HepG2 (cell line): ENCODE measurements at regions not wholly inside any gene's neighbourhood (a gene's known extent, or its start where the extent isn't known, plus 50 kb on each side); places are given as distances from the start of the nearest gene placed in this dataset.

ENCODE experiments used
- BRCA1 ChIP-seq: sonication (generic); formaldehyde crosslinking; IDR thresholded peaks from 2 replicates; pipeline ENCODE4 v1.4.0; 2020; ENCODE audit warnings: missing genetic modification reagents
- CREBL2 ChIP-seq: sonication (generic); formaldehyde crosslinking; IDR thresholded peaks from 2 replicates; pipeline ENCODE4 v1.8.1; 2023; ENCODE audit warnings: missing genetic modification reagents, mild to moderate bottlenecking, borderline replicate concordance
- IKZF4 ChIP-seq: sonication (generic); formaldehyde crosslinking; IDR thresholded peaks from 2 replicates; pipeline ENCODE4 v1.5.1; 2020; ENCODE audit warnings: borderline replicate concordance, mild to moderate bottlenecking, low read depth, missing genetic modification reagents; ENCODE audit errors: not compliant biosample characterization
- MATR3 ChIP-seq: sonication (generic); formaldehyde crosslinking; IDR thresholded peaks from 2 replicates; pipeline ENCODE4 v1.4.0; 2020; ENCODE audit warnings: missing genetic modification reagents
- PAX8 ChIP-seq: sonication (generic); formaldehyde crosslinking; IDR thresholded peaks from 2 replicates; pipeline ENCODE4 v1.8.0; 2022; ENCODE audit warnings: mild to moderate bottlenecking, missing genetic modification reagents, borderline replicate concordance
- PLSCR1 ChIP-seq: sonication (generic); formaldehyde crosslinking; IDR thresholded peaks from 2 replicates; pipeline ENCODE4 v1.5.0; 2020; ENCODE audit warnings: missing genetic modification reagents, mild to moderate bottlenecking, borderline replicate concordance
- POGK ChIP-seq: sonication (generic); formaldehyde crosslinking; conservative IDR thresholded peaks from 2 replicates; pipeline ENCODE4 v1.8.0; 2022; ENCODE audit warnings: mild to moderate bottlenecking, moderate library complexity, missing genetic modification reagents
- PRMT3 ChIP-seq: sonication (generic); formaldehyde crosslinking; IDR thresholded peaks from 2 replicates; pipeline ENCODE4 v1.8.1; 2022; ENCODE audit warnings: low read depth, mild to moderate bottlenecking, moderate library complexity, missing genetic modification reagents, borderline replicate concordance
- USF2 ChIP-seq, 2 experiments: sonication (generic) in 1 of 2; formaldehyde crosslinking in 1 of 2; IDR thresholded peaks; 2 replicates each; pipeline versions ENCODE4 v1.5.1 to v1.6.1; 2011 to 2020; ENCODE audit warnings: borderline replicate concordance in 1 of 2, low read depth in 1 of 2, low read length in 1 of 2, mild to moderate bottlenecking in 1 of 2, missing genetic modification reagents in 1 of 2, moderate library complexity in 1 of 2
- ZNF253 ChIP-seq: sonication (generic); formaldehyde crosslinking; IDR thresholded peaks from 2 replicates; pipeline ENCODE4 v1.8.0; 2022; ENCODE audit warnings: mild to moderate bottlenecking, missing genetic modification reagents, borderline replicate concordance
- ZNF264 ChIP-seq: sonication (generic); formaldehyde crosslinking; IDR thresholded peaks from 2 replicates; pipeline ENCODE4 v1.4.0; 2020; ENCODE audit warnings: missing genetic modification reagents
- ZNF276 ChIP-seq: sonication (generic); formaldehyde crosslinking; IDR thresholded peaks from 2 replicates; pipeline ENCODE4 v1.4.0; 2020; ENCODE audit warnings: mild to moderate bottlenecking, low read depth, missing genetic modification reagents
- ZNF281 ChIP-seq: sonication (generic); formaldehyde crosslinking; IDR thresholded peaks from 2 replicates; pipeline ENCODE4 v1.4.0; 2020; ENCODE audit warnings: missing genetic modification reagents, borderline replicate concordance
- ZNF512 ChIP-seq: sonication (generic); formaldehyde crosslinking; IDR thresholded peaks from 2 replicates; pipeline ENCODE4 v1.4.0; 2020; ENCODE audit warnings: mild to moderate bottlenecking, missing genetic modification reagents
- ZNF543 ChIP-seq: sonication (generic); formaldehyde crosslinking; IDR thresholded peaks from 2 replicates; pipeline ENCODE4 v1.4.0; 2020; ENCODE audit warnings: mild to moderate bottlenecking, missing genetic modification reagents
- ZNF678 ChIP-seq: sonication (generic); formaldehyde crosslinking; IDR thresholded peaks from 2 replicates; pipeline ENCODE4 v1.4.0; 2020; ENCODE audit warnings: mild to moderate bottlenecking, missing genetic modification reagents

GRCh38 chr4:123619895-123620294, 223.3 kb downstream of the SPRY1 start (continued):
- TF ChIP-seq IKZF4 (no peak), CREBL2 (CRISPR knock-in tag) (no peak), ZNF281 (no peak), POGK (no peak), ZNF253 (CRISPR knock-in tag) (no peak), ZNF678 (CRISPR knock-in tag) (no peak), ZNF512 (CRISPR knock-in tag) (no peak), MATR3 (CRISPR knock-in tag) (no peak), PRMT3 (no peak), PAX8 (CRISPR knock-in tag) (no peak), ZNF276 (no peak), BRCA1 (CRISPR knock-in tag) (no peak), USF2 (IDR thresholded peaks at IDR 0.05; ENCODE audit: low read depth, low read length) (no peak), USF2 (CRISPR knock-in tag; IDR thresholded peaks at IDR 0.05; ENCODE audit: borderline replicate concordance) (no peak), ZNF264 (CRISPR knock-in tag) (no peak), ZNF543 (CRISPR knock-in tag) (no peak), PLSCR1 (CRISPR knock-in tag) (no peak)
